GM18873 (cell line): ENCODE measurements at regions not wholly inside any gene's neighbourhood (a gene's known extent, or its start where the extent isn't known, plus 50 kb on each side); places are given as distances from the start of the nearest gene placed in this dataset.
"Not testable (repeated sequence)": the region's sequence is repeated elsewhere in the genome, so short reads cannot be mapped to it uniquely, and the experiment has no call there.

Source experiments
- ATAC-seq: cut with Tn5 transposase; IDR thresholded peaks from one replicate; pipeline ENCODE4 v1.9.1; 2021; ENCODE audit warnings: mild to moderate bottlenecking, moderate library complexity, moderate number of reproducible peaks; ENCODE audit not compliant: unreplicated experiment, low FRiP score

DNA sequence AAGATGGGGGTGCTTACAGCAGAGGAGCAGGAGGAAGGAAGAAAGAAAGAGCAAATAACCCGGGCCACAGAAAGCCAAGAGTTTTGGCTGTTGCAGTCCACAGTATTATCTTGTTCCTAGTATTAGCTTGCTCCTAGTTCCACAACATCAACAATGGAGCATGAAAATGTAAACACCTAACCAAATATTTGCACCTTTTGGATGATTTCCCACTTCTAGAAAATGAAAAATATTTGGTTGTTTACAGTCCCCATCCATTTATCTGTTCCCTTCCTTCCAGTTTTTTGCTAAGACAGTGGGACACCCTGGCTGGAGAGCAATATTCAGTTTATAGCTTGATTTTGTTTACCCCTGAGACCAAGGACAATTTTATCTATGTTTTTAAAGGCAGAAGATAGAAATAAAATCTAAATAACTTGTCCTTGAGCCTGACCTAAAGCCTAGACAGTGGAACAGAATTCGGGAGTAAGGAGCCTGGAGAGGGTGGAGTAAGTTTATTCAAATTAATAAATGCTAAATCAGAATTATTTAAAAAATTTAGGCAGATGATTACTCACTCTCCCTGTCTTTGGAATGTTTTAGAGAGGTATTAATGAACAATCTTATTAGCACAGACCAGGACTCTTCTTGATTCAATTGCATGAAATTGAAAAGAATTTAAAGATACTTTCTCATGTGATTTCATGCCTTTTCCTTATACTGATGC lies 51.6 kb downstream of the RESF1 start:
- ATAC-seq = no peak

DNA sequence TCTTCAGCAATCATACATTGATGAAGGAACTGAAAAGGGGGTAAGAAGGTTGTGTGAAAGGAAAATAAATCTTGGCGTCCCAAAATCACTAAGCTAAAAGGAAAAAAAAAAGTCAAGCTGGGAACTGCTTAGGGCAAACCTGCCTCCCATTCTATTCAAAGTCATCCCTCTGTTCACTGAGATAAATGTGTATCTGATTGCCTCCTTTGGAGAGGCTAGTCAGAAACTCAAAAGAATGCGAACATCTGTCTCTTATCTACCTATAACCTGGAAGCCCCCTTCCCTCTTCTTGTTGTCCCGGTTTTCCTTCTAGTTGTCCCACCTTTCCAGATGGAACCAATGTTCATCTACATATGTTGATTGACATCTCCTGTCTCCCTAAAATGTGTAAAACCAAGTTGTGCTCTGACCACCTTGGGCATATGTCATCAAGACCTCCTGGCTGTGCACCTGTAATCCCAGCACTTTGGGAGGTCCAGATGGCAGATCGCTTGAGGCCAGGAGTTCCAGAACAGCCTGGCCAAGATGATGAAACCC lies 53.1 kb downstream of the RESF1 start:
- no peak for ATAC-seq

GRCh38 chr12:32015036-32015435 lies 55.8 kb downstream of the RESF1 start:
- no peak for ATAC-seq

- no peak for ATAC-seq
These were observed 57.7 kb downstream of the RESF1 start for GRCh38 chr12:32016680-32017482.

- ATAC-seq = no peak
These were observed 62.1 kb downstream of the RESF1 start for GRCh38 chr12:32021346-32021773.

DNA sequence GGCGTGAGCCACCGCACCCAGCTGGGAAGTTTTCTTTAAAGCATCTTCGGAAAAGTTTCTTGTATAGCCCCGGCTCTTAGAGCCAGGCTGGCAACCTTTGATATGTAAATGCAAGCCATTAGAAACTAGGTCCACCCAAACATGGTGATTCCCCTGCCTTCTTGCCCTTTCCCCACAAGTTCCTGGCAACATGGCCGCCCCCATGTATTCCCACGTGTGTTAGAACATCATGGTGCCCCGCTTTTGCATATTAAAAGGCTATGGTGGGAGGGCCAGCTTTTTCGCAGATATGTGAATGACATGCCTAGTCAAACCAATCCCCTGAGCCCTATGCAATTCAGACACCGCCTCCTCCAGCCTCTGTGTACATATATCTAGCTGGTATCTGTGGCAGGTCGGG lies 63.2 kb downstream of the RESF1 start:
- not testable (repeated sequence) for ATAC-seq

DNA sequence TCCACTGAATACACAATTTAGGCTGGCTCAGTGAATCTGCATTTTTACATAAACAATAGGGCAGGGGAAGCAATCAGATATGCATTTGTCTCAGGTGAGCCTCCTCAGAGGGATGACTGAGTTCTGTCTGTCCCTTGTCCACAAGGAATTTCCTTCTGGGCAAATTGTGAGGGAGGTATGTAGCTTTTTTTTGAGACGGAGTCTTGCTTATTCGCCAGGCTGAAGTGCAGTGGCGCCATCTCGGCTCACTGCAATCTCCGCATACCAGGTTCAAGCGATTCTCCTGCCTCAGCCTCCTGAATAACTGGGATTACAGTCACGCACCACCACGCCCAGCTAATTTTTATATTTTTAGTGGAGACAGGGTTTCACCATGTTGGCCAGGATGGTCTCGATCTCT lies 64.6 kb downstream of the RESF1 start:
- ATAC-seq = not testable (repeated sequence)

DNA sequence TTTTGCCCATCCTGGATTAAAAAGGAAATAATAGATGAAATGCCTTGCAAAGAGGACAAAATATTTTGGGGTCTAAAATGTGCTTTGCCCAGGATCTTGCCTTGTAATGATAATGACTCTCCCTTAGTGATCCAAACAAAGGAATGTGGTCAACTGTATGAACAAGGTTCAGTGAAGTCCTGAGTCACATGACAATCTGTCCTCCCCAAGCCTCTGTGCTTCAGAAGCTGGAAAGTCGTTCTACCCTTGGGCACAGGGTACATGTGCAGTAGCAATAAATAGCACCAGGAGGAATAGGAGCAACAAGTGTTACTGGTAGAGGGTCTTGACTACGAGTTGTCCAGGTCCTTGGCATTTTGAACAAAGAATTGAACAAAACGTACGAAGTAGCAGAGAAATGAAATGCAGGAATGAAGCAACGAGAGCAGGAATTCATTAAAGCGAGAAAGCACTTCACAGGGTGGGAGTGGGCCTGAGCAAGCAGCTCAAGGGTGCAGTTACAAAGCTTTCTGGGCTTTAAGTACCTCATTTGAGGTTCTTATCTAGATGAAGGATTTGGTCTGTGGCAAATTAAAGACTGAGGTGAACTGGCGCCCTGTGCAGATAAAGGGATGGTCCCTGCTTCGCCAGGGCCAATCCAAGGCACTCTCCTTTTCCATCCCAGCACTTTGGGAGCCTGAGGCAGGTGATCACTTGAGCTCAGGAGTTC lies 65.8 kb downstream of the RESF1 start:
- no peak for ATAC-seq

DNA sequence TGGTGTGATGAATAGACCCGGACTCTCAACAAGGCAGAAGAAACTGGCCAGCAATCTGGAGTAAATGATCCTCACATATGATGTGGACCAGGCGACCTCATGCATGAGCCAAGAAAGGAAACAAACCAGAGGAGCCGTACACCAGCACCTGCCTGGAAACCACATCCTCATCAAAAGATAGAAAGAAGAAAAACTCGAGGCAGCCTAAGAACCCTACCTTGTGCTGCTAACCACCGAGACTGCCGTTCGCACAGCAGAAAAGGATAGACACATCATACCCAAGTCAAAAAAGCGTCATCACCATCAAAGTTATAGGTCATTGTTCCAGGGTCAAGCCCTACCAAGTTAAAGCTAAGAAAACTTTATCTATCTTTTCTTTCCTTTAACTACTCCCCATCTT lies 66.7 kb downstream of the RESF1 start:
- ATAC-seq = peak; percentile 69

DNA sequence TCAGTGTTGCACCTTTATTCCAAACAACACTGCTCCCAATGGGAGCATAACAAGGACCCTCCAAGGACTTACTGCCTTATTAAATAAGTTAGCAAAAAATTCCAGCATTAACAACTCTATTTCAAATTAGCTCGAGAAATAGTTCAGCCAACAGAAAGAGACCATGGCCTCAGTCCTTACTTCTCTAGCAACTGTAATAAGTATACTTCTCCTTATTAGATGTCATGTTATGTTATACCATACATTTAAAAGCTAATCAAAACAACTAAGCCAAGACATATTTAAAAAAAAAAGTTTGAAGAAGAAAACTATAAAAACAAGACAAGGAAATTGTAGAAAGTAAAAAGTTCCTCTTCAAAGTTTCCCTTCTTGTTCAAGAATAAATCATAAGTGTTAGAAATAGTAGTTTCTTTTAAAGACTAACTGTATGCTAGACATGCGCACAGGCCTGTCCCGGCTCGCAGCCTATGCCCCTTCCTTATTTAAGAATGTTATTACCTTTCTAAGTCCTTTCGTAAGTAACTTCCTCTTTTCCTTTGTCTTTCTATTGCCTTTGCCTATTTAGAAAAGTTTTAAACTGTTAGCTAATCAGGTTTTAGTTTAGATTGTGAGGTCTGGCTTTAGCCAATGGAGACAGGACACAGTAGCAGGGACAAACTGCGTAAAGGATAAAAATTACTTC lies 68.6 kb downstream of the RESF1 start:
- ATAC-seq = no peak

GRCh38 chr12:32030151-32030550 lies 70.9 kb downstream of the RESF1 start:
- no peak for ATAC-seq

DNA sequence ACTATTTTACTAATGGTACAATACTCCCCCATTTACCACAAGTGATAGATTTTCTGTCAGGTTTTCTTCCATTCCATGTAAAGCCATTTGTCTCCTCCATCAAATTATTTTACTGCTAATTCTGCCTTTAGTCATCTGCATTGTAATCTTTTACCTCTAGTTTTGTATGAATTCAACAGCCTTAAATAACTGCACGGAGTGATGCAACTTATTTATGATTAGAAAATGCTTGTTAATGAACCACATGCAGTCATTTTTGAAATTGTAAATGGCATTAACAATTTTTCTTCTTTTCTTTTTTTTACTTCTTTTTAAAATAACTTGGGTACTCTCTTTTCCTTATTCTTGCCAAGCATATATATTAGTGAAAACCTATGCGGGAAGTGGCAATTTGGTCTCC lies 71.5 kb downstream of the RESF1 start:
- no peak for ATAC-seq

DNA sequence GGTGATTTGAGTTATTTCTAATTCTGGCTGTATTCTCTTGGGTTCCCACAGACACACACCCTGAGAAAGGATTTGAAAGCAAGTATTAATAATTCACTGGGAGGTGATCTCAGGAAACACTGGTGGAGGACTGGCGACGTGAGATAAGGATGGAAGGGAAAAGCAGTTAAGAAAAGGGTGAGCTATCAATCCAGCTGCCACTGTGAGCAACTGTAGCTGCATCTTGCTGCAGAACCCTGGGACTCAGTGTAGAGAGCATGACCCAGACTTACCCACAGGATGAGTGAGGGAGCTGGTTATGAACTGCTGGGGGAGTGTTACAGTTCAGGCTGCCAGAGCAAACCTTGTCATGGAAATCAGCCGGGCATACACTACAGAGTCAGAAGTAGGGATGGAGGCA lies 71.9 kb downstream of the RESF1 start:
- ATAC-seq = no peak

DNA sequence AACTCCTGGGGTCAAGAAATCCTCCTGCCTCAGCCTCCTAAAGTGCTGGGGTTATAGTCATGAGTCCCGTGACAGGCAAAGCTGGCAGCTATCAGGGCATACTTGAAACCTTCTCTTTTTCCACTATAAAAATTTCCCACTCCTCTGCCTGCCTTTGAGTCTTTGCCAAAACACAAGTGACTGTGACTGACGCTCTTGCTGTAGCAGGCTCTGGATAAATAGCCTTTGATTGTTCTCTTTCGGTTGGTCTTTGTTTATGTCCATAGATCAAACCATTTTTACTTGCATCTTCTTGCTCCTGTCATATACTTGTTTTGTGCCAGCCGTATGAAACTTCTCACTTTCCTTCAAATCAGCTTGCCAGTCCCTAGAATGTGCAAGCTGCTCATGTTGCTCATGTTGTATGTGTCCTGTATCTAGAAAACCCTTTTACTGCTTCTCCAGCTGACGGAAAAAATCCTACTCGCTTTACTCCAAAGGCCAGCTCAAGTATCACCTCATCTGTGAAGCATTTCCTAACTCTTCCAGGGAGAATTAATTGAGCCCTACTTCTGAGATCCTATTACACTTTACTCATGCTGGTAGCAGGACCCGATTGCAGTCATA lies 73.1 kb downstream of the RESF1 start:
- no peak for ATAC-seq

GRCh38 chr12:32033406-32033805 lies 73.2 kb upstream of the BICD1 start:
- ATAC-seq = no peak

DNA sequence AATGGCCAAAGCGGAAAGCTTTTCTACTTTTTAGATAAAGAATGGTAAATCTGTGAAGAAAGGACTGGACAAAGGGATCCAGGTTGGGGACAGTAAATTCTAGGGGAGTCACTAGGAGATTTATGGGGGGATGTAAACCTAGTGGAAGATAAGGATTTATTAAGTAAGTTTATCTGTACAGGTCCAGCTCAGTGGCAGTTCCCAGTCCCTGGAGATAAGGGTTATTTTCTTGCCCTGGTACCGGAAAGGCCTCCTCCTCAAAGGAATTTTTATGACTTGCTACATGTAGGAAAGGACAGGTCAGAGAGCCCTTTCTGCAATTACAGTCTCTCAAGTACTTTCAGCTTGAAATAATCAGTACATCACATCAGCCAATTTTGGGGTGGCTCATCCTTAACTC lies 72.6 kb upstream of the BICD1 start:
- ATAC-seq = no peak

GRCh38 chr12:32036477-32037263 lies 70.0 kb upstream of the BICD1 start:
- no peak for ATAC-seq

GRCh38 chr12:32039347-32039746 lies 67.3 kb upstream of the BICD1 start:
- no peak for ATAC-seq

DNA sequence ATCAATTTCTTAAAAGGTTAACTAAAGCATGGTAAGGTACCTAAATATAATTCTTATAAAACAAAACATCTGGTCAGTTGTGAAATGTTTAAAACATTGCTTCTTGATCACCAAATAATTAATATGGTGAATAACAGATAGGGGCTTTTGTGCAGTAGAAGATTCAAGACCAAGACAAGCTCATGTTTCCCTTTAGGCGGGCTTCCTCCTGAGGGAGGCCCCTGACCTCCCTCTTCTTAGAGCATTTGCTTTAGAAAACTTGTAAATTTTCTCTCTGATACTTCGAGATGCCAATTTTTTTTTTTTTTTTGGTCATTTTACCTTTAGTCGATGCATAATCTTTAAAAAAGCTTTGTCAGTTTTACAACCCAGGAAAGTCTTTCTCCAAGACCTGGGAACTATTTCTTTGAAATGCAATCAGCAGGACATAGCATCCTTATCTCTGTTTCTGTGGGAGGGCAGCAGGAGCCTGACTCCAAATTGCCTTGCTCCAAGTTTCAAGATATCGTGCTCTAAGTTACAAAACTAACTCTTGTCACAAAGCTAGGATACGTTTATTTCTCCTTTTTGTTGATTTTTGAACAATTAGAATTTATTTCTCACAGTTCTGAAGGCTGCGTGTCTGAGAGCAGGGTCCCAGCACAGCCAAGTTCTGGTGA lies 66.6 kb upstream of the BICD1 start:
- no peak for ATAC-seq
